ENCODE measurements at regions not wholly inside any gene's neighbourhood (a gene's known extent, or its start where the extent isn't known, plus 50 kb on each side); places are given as distances from the start of the nearest gene placed in this dataset.

GRCh38 chr12:42767998-42768397 lies 178.5 kb upstream of the PRICKLE1 start:
- Histone ChIP-seq H3K4me1 (no peaks in the 10 kb centered on the region), H3K9ac (no peak overlapping the region), H3K4me2 (no peak overlapping the region), H3K9me3 (ENCODE audit: low read depth) (no peaks in the 10 kb centered on the region), H4K20me1 (ENCODE audit: low read depth) (no peaks in the 10 kb centered on the region), H3K36me3 (no peaks in the 10 kb centered on the region), H3F3A (ENCODE audit: low read depth) (no peaks in the 10 kb centered on the region), H3K27me3 (no peaks in the 10 kb centered on the region), H3K79me2 (ENCODE audit: low read depth) (no peaks in the 10 kb centered on the region), H3K4me3 (no peak overlapping the region), H2AFZ (replicated peaks) (no peak overlapping the region), H3K27ac (no peak overlapping the region)
- Mint-ChIP-seq H3K36me3 (no peaks in the 10 kb centered on the region), H3K4me3 (no peak overlapping the region), H3K27me3 (ENCODE audit: insufficient read depth, low read depth) (peaks cover 5% of the 10 kb centered on the region), H3K9me3 (peaks cover 16% of the 10 kb centered on the region), H3K27ac (no peak overlapping the region), H3K4me1 (no peaks in the 10 kb centered on the region)
- no peak for DNase-seq (ENCODE audit: low spot score)
- TF ChIP-seq EZH2 (IDR thresholded peaks at IDR 0.05) (no peak), EZH2phosphoT487 (IDR thresholded peaks at IDR 0.05) (no peak), CTCF (IDR thresholded peaks at IDR 0.05) (no peak)

DNA sequence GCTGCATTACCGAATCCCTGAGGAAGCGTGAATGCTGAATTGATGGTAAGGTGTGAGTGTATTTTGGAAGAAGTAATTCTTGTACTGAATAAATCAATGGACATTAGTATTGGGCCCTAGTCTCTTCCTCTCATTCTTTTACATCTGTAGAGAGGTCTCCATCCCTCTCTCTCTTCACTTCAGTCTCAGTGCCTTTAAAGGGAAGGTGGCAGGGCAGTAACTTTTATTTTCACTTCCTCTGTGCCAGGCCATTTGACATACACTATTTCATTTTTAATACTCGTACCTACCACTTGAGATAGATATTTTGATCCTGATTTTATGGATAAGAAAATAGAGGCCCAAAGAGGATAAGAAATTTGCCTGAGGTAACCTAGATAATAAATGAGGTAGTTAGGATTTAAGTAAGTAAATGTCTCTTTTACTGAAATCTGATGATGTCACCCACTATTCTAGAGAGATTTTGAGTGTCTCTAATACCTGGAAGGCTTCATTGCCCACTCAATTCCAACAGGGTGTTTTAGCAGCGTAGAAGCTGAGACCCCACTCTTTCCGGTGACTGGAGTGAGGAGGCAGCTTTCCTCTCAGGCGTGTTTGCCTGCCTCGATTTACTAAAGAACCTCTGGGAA lies 177.9 kb upstream of the PRICKLE1 start:
- DNase-seq (ENCODE audit: low spot score): no peak
- no peaks in the 10 kb centered on the region for H3K36me3 Mint-ChIP-seq
- no peaks in the 10 kb centered on the region for H3K4me1 Mint-ChIP-seq
- Histone ChIP-seq H3K27me3 (no peaks in the 10 kb centered on the region), H3K79me2 (ENCODE audit: low read depth) (no peaks in the 10 kb centered on the region), H3K9ac (no peak overlapping the region), H2AFZ (replicated peaks) (no peak overlapping the region), H3K9me3 (ENCODE audit: low read depth) (no peaks in the 10 kb centered on the region), H3F3A (ENCODE audit: low read depth) (no peaks in the 10 kb centered on the region), H3K4me1 (no peaks in the 10 kb centered on the region), H3K36me3 (no peaks in the 10 kb centered on the region), H4K20me1 (ENCODE audit: low read depth) (no peaks in the 10 kb centered on the region), H3K4me2 (no peak overlapping the region), H3K4me3 (no peak overlapping the region), H3K27ac (no peak overlapping the region)
- H3K27ac Mint-ChIP-seq: no peak overlapping the region
- no peak for TF ChIP-seq EZH2 (IDR thresholded peaks at IDR 0.05)
- TF ChIP-seq EZH2phosphoT487 (IDR thresholded peaks at IDR 0.05): no peak
- TF ChIP-seq CTCF (IDR thresholded peaks at IDR 0.05): no peak
- peaks cover 5% of the 10 kb centered on the region for H3K27me3 Mint-ChIP-seq (ENCODE audit: insufficient read depth, low read depth)
- peaks cover 15% of the 10 kb centered on the region for H3K9me3 Mint-ChIP-seq
- H3K4me3 Mint-ChIP-seq: no peak overlapping the region

DNA sequence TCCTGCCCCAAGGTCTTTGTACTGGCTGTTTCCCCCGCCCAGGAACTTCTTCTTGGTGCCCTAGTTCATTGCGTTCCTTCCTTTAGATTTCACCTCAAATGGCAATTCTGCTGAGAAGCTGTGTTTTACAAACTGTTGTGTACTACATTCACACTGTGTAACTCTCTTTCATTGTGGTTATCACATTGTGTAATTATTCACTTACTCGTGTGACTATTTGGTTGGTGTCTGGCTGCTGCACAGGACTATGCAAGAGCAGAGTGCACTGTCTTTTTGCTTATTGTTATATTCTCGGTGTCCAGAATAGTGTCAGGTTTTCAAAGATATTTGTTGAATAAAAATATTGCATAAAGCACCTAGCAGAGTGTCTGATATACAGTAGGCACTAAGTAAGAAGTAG lies 177.2 kb upstream of the PRICKLE1 start:
- Mint-ChIP-seq H3K4me1 (no peaks in the 10 kb centered on the region), H3K27me3 (ENCODE audit: insufficient read depth, low read depth) (peaks cover 5% of the 10 kb centered on the region), H3K9me3 (peaks cover 10% of the 10 kb centered on the region), H3K36me3 (no peaks in the 10 kb centered on the region), H3K27ac (no peak overlapping the region), H3K4me3 (no peak overlapping the region)
- Histone ChIP-seq H4K20me1 (ENCODE audit: low read depth) (no peaks in the 10 kb centered on the region), H3K4me1 (no peaks in the 10 kb centered on the region), H3K27ac (no peak overlapping the region), H3F3A (ENCODE audit: low read depth) (no peaks in the 10 kb centered on the region), H3K9ac (no peak overlapping the region), H2AFZ (replicated peaks) (no peak overlapping the region), H3K4me3 (no peak overlapping the region), H3K36me3 (no peaks in the 10 kb centered on the region), H3K27me3 (no peaks in the 10 kb centered on the region), H3K4me2 (no peak overlapping the region), H3K79me2 (ENCODE audit: low read depth) (no peaks in the 10 kb centered on the region), H3K9me3 (ENCODE audit: low read depth) (no peaks in the 10 kb centered on the region)
- DNase-seq (ENCODE audit: low spot score): no peak
- no peak for TF ChIP-seq EZH2phosphoT487 (IDR thresholded peaks at IDR 0.05)
- TF ChIP-seq CTCF (IDR thresholded peaks at IDR 0.05): no peak
- no peak for TF ChIP-seq EZH2 (IDR thresholded peaks at IDR 0.05)
